Amniotic epithelial cell (primary cell): ENCODE measurements at regions not wholly inside any gene's neighbourhood (a gene's known extent, or its start where the extent isn't known, plus 50 kb on each side); places are given as distances from the start of the nearest gene placed in this dataset.
A peak's percentile ranks its signal among the peaks of the same experiment; 100 is the strongest.
"Not testable (repeated sequence)": the region's sequence is repeated elsewhere in the genome, so short reads cannot be mapped to it uniquely, and the experiment has no call there.

ENCODE experiments used
- DNase-seq: peaks from one replicate; pipeline ENCODE4 v3.0.0-alpha.2; 2010; ENCODE audit warnings: low read depth

DNA sequence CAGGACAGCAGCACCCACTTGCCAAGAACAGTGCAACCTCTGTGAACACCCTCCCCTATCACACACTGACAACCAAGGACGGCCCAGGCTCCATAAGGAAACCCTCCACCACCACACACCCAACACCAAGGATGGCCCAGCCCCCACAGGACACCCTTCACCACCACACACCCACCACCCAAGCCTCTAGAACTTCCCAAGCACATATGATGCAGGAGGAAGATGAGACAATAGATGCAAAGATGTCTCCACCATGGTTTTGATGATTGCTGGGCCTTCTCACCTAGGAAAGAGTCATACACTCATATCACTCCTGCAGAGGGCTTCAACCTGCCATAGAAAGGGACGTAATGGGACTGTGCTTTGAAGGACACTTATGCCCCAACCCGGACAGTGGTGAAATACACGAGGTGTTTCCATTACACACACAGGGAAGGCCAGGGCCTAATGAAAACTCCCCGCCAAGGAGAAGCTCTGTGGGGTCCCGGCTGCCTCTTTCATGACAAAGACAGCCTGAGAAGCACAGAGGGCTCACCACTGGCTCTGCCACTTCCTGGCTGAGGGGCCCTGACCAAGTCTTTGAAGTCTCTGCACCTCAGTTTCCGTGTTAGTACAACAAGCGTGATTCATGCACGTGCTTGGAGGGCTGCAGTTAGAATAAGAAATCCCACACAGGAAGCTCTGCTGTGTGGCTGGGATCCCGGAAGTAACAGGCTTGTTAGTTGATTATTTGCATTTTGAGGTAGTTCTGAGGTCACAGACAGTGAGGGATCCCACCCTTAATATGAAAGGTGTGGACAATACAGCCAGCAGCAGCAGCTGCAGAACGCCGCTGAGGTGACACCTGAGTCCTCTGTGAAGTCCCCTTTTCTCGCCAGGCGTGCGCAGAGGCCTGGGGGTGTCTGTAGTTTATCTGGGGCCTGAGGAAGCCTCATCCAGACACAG, 61.9 kb upstream of the ATP12A start:
- DNase-seq: no peak

DNA sequence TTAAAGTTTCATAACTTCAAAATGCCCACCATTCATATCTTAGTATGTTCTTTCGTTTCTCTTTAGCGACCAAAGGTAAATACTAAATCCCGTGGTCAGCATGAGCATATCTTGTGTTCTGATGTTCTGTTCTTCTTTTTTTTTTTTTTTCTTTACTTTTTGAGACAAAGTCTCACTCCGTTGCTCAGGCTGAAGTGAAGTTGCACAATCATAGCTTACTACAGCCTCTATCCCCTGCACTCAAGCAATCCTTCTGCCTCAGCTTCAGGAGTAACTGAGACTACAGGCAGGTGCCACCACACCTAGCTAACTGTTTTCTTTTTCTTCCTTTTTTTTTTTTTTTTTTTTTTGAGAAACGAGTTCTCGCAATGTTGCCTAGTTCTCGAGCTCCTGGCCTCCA, 60.9 kb upstream of the ATP12A start:
- DNase-seq: peak; percentile 32

GRCh38 chr13:24622481-24623148, 57.6 kb upstream of the ATP12A start:
- not testable (repeated sequence) for DNase-seq

GRCh38 chr13:24623149-24623665, 57.0 kb upstream of the ATP12A start:
- no peak for DNase-seq

DNA sequence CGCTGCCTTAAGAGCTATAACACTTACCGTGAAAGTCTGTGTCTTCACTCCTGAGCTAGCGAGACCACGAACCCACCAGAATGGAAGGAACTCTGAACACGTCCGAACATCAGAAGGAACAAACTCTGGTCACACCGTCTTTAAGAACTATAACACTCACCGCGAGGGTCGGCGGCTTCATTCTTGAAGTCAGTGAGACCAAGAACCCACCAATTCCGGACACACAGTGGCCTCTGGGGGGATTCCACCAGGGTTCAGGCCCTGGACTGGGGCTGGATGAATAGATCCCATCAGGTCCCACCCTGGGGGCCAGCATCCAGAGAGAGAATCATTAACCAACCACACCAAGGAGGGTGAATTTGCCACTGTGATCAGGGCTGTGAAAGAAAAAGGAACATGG, 55.8 kb upstream of the ATP12A start:
- DNase-seq: no peak

DNA sequence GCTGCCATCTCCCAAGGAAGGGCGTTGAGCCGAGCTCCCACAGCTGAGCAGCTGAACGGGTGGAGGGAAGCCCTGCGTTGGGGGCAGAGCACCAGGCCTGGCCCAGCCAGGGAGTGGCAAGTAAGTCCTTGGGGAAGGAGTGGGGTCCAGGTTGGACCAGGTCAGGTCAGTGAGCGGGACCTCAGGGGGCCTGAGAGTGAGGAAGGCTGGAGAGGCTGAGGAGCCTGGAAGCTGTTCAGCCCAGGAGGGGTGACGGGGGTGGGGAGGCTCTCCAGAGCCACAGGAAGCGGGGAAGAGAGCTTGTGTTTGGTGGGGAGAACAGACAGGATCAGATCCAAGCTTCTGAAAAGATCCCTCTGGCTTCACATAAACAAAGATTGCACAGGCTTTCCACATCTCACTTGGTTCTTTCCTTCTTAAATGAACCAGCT, 55.4 kb upstream of the ATP12A start:
- DNase-seq: no peak

GRCh38 chr13:24625331-24625731, 54.9 kb upstream of the ATP12A start:
- no peak for DNase-seq

- DNase-seq: no peak
These were observed 54.0 kb upstream of the ATP12A start for GRCh38 chr13:24625870-24626849.

- DNase-seq: peak; percentile 25
These were observed 53.0 kb upstream of the ATP12A start for GRCh38 chr13:24627090-24627714.

DNA sequence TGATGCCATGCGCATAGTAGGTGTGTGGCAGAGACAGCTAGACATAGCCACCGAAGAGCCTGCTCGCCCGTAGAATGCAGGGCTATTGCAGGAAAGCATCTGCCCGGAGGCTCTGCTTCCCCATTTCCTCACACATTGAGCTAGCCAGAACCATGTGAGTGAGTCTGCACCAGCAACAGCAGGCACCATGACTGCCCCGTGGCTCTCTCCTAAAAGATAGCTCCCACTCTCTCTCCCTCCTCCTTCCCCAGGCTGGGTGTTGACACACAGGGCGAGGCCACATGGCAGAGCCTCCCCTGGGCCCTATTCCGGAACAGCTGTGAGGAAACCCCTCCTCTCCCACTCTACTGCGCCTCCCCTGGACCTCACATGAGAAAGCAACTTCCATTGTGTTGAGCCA, 52.3 kb upstream of the ATP12A start:
- DNase-seq: no peak

DNA sequence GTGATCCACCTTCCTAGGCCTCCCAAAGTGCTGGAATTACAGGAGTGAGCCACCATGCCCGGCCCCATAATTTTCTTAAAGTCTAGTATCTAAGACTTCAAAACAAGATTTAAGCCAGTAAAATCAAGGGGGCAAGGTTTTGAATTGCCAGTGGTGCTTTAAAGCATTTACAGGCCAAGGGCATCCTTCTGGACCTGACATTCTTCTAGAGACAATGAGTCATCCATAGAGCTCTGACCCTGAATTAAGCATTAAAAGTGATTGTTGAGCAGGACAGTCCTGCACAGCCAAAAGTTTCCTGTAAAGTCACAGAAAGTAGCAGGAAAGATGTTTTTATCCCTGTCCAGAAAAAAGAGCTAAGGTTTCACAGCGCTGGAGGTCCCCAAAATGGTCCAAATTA, 50.9 kb upstream of the ATP12A start:
- peak; percentile 48 for DNase-seq

- no peak for DNase-seq
These were observed 50.1 kb upstream of the ATP12A start for GRCh38 chr13:24630121-24630520.
